Ovary (tissue), 7 donors: ENCODE measurements at regions not wholly inside any gene's neighbourhood (a gene's known extent, or its start where the extent isn't known, plus 50 kb on each side); places are given as distances from the start of the nearest gene placed in this dataset.

ENCODE experiments used
- DNase-seq, 5 donors: peaks; one replicate each; pipeline ENCODE4 v3.0.0-alpha.2; 2019 to 2020
- H3K27ac ChIP-seq, 2 donors: fragments of 200-600 bp; one replicate each; pipeline versions ENCODE4 v1.5.1 to v1.8.0; 2019 to 2022
- H3K27me3 ChIP-seq: fragments of 200-600 bp; one replicate; pipeline ENCODE4 v1.8.0; 2022
- H3K36me3 ChIP-seq: fragments of 200-600 bp; sonication (generic); one replicate; pipeline ENCODE4 v1.5.1; 2019
- H3K4me1 ChIP-seq: one replicate; pipeline ENCODE4 v1.8.1; 2013; ENCODE audit warnings: mild to moderate bottlenecking, moderate library complexity; ENCODE audit not compliant: insufficient read depth
- H3K4me3 ChIP-seq: fragments of 200-600 bp; sonication (generic); one replicate; pipeline ENCODE4 v1.5.1; 2017
- H3K9me3 ChIP-seq, 2 donors: fragments of 200-600 bp in 1 of 2; sonication (generic) in 1 of 2; one replicate each; pipeline versions ENCODE4 v1.5.1 to v1.8.1; 2013 to 2019; ENCODE audit warnings: mild to moderate bottlenecking in 1 of 2, moderate library complexity in 1 of 2
- EP300 ChIP-seq: sonication (generic); formaldehyde crosslinking; IDR thresholded peaks from one replicate; pipeline ENCODE4 v1.6.1; 2017; ENCODE audit warnings: antibody characterized with exemption
- POLR2A ChIP-seq: fragments of 450-650 bp; IDR thresholded peaks from one replicate; pipeline ENCODE4 v1.6.1; 2017; ENCODE audit warnings: antibody characterized with exemption, mild to moderate bottlenecking, moderate library complexity
- WGBS, 3 donors: extraction: QIAGEN DNeasy Blood & Tissue Kit in 1 of 3; methylation state at CpG; one replicate each; pipeline versions ENCODE4 v1.1.5 to v1.1.7; 2013 to 2017; 5-methylcytosine and 5-hydroxymethylcytosine counted together
- intact Hi-C, 4 donors: fragments of 100-400 bp; cut with DNase I; formaldehyde crosslinking; loops; one replicate each; pipeline versions ENCODE4 v1.11.0 to v1.15.1; 2022 to 2023
- TF ChIP-seq, protein P1 (sequence below), 3 donors: fragments of 450-650 bp in 2 of 3; fragments of 200-600 bp in 1 of 3; IDR thresholded peaks; one replicate each; pipeline versions ENCODE4 v1.5.1 to v1.8.0; 2016 to 2022; ENCODE audit warnings: antibody characterized with exemption in 3 of 3, mild to moderate bottlenecking in 1 of 3
- donor health status: DM: no; HTN: no; CAD: no; lungs with moderate emphysema.
- donor health status: DM: no; HTN: no; CAD: no.
- donor health status: Bipolar disorder and iron deficiency.
- donor health status: DM: no; HTN: no; CAD: no.
- donor health status: DM: yes; HTN: yes; CAD: no.

- H3K9me3 ChIP-seq, result no peaks in the 10 kb centered on the region
- intact Hi-C loops, result no loop called here
- no peak overlapping the region for H3K27ac ChIP-seq
- H3K4me3 ChIP-seq, result no peak overlapping the region
- 61 to 67% (median 67%) methylated on average over 2 of the region's 2 CpGs for WGBS, 3 donors
- no peaks in the 10 kb centered on the region for H3K27me3 ChIP-seq
- DNase-seq, result no peak
- H3K36me3 ChIP-seq, result no peaks in the 10 kb centered on the region
- H3K4me1 ChIP-seq, result no peaks in the 10 kb centered on the region
- no peak for TF ChIP-seq EP300
- TF ChIP-seq, protein P1, sequence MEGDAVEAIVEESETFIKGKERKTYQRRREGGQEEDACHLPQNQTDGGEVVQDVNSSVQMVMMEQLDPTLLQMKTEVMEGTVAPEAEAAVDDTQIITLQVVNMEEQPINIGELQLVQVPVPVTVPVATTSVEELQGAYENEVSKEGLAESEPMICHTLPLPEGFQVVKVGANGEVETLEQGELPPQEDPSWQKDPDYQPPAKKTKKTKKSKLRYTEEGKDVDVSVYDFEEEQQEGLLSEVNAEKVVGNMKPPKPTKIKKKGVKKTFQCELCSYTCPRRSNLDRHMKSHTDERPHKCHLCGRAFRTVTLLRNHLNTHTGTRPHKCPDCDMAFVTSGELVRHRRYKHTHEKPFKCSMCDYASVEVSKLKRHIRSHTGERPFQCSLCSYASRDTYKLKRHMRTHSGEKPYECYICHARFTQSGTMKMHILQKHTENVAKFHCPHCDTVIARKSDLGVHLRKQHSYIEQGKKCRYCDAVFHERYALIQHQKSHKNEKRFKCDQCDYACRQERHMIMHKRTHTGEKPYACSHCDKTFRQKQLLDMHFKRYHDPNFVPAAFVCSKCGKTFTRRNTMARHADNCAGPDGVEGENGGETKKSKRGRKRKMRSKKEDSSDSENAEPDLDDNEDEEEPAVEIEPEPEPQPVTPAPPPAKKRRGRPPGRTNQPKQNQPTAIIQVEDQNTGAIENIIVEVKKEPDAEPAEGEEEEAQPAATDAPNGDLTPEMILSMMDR (IDR thresholded peaks at IDR 0.05), result no peak
- no peak for TF ChIP-seq POLR2A
Measured at GRCh38 chr7:79691074-79691473, 237.6 kb upstream of the MAGI2 start.

DNA sequence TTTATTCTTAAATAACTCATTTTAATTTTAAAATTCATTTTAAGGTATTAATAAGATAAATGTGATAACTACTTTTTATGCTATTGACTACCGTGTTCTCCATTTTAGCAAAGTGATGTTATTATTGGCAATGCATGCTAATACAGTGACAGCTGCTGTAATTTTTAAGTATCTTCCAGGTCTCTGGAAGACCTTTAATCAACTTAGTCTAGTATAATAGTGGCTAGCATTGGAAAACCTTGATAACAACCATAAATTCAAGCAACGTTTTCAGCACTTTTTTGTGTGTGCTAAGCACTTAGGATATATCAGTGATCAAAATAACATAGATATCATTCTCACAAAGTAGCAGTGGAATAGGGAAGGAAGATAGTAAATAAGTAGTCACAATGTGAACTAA is 230.9 kb upstream of the MAGI2 start:
- Histone ChIP-seq H3K9me3 (no peaks in the 10 kb centered on the region), H3K27ac (no peak overlapping the region), H3K27me3 (no peaks in the 10 kb centered on the region), H3K4me3 (no peak overlapping the region), H3K36me3 (no peaks in the 10 kb centered on the region), H3K4me1 (no peaks in the 10 kb centered on the region)
- DNase-seq, result no peak
- no peak for TF ChIP-seq EP300
- intact Hi-C loops, result no loop called here
- WGBS, 3 donors, result 37 to 51% (median 38%) methylated on average over 2 of the region's 2 CpGs

DNA sequence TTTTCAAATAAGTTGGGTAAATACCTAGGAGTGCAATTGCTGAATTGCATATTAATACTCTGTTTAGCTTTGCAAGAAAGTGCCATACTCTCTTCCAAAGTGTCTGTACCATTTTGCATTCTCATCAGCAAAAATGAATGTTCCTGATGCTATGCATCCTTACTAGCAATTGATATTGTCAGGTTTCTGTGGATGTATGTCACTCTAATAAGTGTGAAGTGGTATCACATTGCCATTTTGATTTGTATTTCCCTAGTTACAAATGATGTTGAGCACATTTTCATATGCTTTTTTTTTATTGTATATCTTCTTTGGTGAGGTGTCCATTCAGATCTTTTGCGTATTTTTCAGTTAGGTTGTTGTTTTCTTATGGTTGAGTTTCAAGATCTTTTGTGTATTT is 230.4 kb upstream of the MAGI2 start:
- DNase-seq, result no peak
- Histone ChIP-seq H3K36me3 (no peaks in the 10 kb centered on the region), H3K27me3 (no peaks in the 10 kb centered on the region), H3K4me3 (no peak overlapping the region), H3K27ac (no peak overlapping the region), H3K4me1 (no peaks in the 10 kb centered on the region), H3K9me3 (no peaks in the 10 kb centered on the region)
- WGBS, 3 donors, result 89 to 94% (median 91%) methylated on average over 1 of the region's 1 CpG
- intact Hi-C loops, result no loop called here
- TF ChIP-seq POLR2A, result no peak
- TF ChIP-seq, protein P1 (IDR thresholded peaks at IDR 0.05), result no peak
- no peak for TF ChIP-seq EP300

- no peaks in the 10 kb centered on the region for H3K36me3 ChIP-seq
- DNase-seq, result no peak
- H3K4me3 ChIP-seq, result no peak overlapping the region
- intact Hi-C loops, result no loop called here
- H3K27ac ChIP-seq, result no peak overlapping the region
- no peaks in the 10 kb centered on the region for H3K4me1 ChIP-seq
- no peaks in the 10 kb centered on the region for H3K27me3 ChIP-seq
- TF ChIP-seq, protein P1 (IDR thresholded peaks at IDR 0.05), result no peak
- TF ChIP-seq POLR2A, result no peak
- TF ChIP-seq EP300, result no peak
- H3K9me3 ChIP-seq, result no peaks in the 10 kb centered on the region
- WGBS, 3 donors, result 81 to 86% (median 83%) methylated on average over 3 of the region's 3 CpGs
Measured at GRCh38 chr7:79683185-79683890, 229.9 kb upstream of the MAGI2 start.

- H3K27me3 ChIP-seq, result no peaks in the 10 kb centered on the region
- H3K27ac ChIP-seq, result no peak overlapping the region
- TF ChIP-seq, protein P1 (IDR thresholded peaks at IDR 0.05), result no peak
- TF ChIP-seq EP300 (no peak), POLR2A (no peak)
- H3K9me3 ChIP-seq, result no peaks in the 10 kb centered on the region
- WGBS, 3 donors, result 80 to 83% (median 83%) methylated on average over 8 of the region's 8 CpGs
- H3K36me3 ChIP-seq, result no peaks in the 10 kb centered on the region
- no peak for DNase-seq
- no peak overlapping the region for H3K4me3 ChIP-seq
- no peaks in the 10 kb centered on the region for H3K4me1 ChIP-seq
- intact Hi-C loops, result no loop called here
Measured at GRCh38 chr7:79681454-79681853, 228.0 kb upstream of the MAGI2 start.
